ENCODE measurements at regions not wholly inside any gene's neighbourhood (a gene's known extent, or its start where the extent isn't known, plus 50 kb on each side); places are given as distances from the start of the nearest gene placed in this dataset.
"Not testable (repeated sequence)": the region's sequence is repeated elsewhere in the genome, so short reads cannot be mapped to it uniquely, and the experiment has no call there.

GRCh38 chr16:55993088-55993487 is 117.9 kb upstream of the CES5A start:
- H3K9me3 ChIP-seq, result no peaks in the 10 kb centered on the region
- no peaks in the 10 kb centered on the region for H3K27me3 ChIP-seq
- no peak overlapping the region for H3K27ac ChIP-seq
- H3K4me3 ChIP-seq, result no peak overlapping the region
- intact Hi-C loops (cut with DNase I), result no loop called here
- H3K36me3 ChIP-seq, result no peaks in the 10 kb centered on the region
- H3K4me1 ChIP-seq, result no peaks in the 10 kb centered on the region
- no peak for TF ChIP-seq CTCF (IDR thresholded peaks at IDR 0.05)
- no peak for DNase-seq (ENCODE audit: low spot score in 2 of 2)

GRCh38 chr16:55992551-55992950 is 117.4 kb upstream of the CES5A start:
- Histone ChIP-seq H3K9me3 (no peaks in the 10 kb centered on the region), H3K36me3 (no peaks in the 10 kb centered on the region), H3K4me3 (no peak overlapping the region), H3K27me3 (no peaks in the 10 kb centered on the region), H3K4me1 (no peaks in the 10 kb centered on the region), H3K27ac (no peak overlapping the region)
- no peak for TF ChIP-seq CTCF (IDR thresholded peaks at IDR 0.05)
- DNase-seq (ENCODE audit: low spot score in 2 of 2), result no peak
- intact Hi-C loops (cut with DNase I), result no loop called here

GRCh38 chr16:55991843-55992242 is 116.7 kb upstream of the CES5A start:
- DNase-seq (ENCODE audit: low spot score in 2 of 2), result no peak
- intact Hi-C loops (cut with DNase I), result no loop called here
- no peak overlapping the region for H3K27ac ChIP-seq
- H3K9me3 ChIP-seq, result no peaks in the 10 kb centered on the region
- no peaks in the 10 kb centered on the region for H3K27me3 ChIP-seq
- H3K4me3 ChIP-seq, result no peak overlapping the region
- H3K4me1 ChIP-seq, result no peaks in the 10 kb centered on the region
- no peaks in the 10 kb centered on the region for H3K36me3 ChIP-seq
- no peak for TF ChIP-seq CTCF (IDR thresholded peaks at IDR 0.05)

- DNase-seq (ENCODE audit: low spot score in 2 of 2), result no peak
- H3K9me3 ChIP-seq, result no peaks in the 10 kb centered on the region
- no peaks in the 10 kb centered on the region for H3K27me3 ChIP-seq
- H3K4me1 ChIP-seq, result no peaks in the 10 kb centered on the region
- H3K36me3 ChIP-seq, result no peaks in the 10 kb centered on the region
- intact Hi-C loops (cut with DNase I), result no loop called here
- H3K27ac ChIP-seq, result no peak overlapping the region
- no peak overlapping the region for H3K4me3 ChIP-seq
- TF ChIP-seq CTCF (IDR thresholded peaks at IDR 0.05), result no peak
Observed at GRCh38 chr16:55989569-55989907, 114.4 kb upstream of the CES5A start.

DNA sequence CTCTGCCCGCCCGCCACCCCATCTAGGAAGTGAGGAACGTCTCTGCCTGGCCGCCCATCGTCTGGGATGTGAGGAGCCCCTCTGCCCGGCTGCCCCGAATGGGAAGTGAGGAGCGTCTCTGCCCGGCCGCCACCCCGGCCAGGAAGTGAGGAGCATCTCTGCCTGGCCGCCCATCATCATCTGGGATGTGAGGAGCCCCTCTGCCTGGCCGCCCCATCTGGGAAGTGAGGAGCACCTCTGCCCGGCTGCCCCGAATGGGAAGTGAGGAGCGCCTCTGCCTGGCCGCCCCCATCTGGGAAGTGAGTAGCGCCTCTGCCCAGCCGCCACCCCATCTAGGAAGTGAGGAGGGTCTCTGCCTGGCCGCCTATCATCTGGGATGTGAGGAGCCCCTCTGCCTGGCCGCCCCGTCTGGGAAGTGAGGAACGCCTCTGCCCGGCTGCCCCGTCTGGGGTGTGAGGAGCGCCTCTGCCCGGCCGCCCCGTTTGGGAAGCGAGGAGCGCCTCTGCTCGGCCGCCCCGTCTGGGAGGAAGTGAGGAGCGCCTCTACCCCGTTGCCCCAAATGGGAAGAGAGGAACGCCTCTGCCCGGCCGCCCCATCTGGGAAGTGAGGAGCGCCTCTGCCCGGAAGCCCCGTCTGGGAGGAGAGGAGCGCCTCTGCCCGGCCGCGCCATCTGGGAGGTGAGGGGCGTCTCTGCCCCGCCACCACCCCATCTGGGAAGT is 113.8 kb upstream of the CES5A start:
- intact Hi-C loops (cut with DNase I); H3K27me3 ChIP-seq; DNase-seq (ENCODE audit: low spot score in 2 of 2): not testable (repeated sequence)

GRCh38 chr16:55988013-55988412 is 112.8 kb upstream of the CES5A start:
- no peaks in the 10 kb centered on the region for H3K4me1 ChIP-seq
- no peak for DNase-seq (ENCODE audit: low spot score in 2 of 2)
- no peaks in the 10 kb centered on the region for H3K9me3 ChIP-seq
- H3K36me3 ChIP-seq, result no peaks in the 10 kb centered on the region
- no peak for TF ChIP-seq CTCF (IDR thresholded peaks at IDR 0.05)
- intact Hi-C loops (cut with DNase I), result no loop called here
- H3K27me3 ChIP-seq, result no peaks in the 10 kb centered on the region
- no peak overlapping the region for H3K27ac ChIP-seq
- no peak overlapping the region for H3K4me3 ChIP-seq

More for the DNA sequence above, 113.8 kb upstream of the CES5A start:
- H3K4me3 ChIP-seq, H3K9me3 ChIP-seq, H3K4me1 ChIP-seq, H3K36me3 ChIP-seq, H3K27ac ChIP-seq: not testable (repeated sequence)

All from ascending aorta (tissue), 2 donors.